DMS53 treated with DMSO at 0.1 percent for 48 hours (cell line): ENCODE measurements at regions not wholly inside any gene's neighbourhood (a gene's known extent, or its start where the extent isn't known, plus 50 kb on each side); places are given as distances from the start of the nearest gene placed in this dataset.

ENCODE experiments used
- DNase-seq: peaks from one replicate; lab custom pipeline; 2025; ENCODE audit not compliant: unreplicated experiment; lab: John Stamatoyannopoulos, UW

DNA sequence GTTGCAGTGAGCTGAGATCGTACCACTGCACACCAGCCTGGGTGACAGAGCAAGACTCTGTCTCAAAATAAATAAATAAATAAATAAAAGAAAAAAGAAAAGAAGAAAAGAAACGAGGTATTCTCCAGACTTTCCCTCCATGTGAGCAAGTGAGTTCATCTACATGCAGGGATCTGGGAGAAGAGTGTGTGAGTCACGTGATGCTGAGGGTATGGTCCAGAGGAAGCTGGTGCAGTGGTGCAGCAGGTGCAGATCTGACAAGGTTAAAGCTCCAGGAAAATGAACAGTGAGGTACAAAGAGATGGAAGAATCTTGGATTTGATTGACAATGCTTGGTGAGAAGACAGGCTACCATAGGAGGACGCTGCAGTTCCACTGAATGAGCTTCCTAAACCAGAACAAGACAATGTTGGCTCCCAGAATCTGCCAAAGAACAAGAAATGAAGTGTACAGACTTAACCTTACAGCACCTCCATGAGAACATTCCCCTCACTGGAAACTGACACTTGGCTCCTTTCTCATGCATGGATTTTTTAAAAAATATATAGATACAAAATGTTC is 79.5 kb upstream of the BTBD3 start:
- DNase-seq, result no peak

DNA sequence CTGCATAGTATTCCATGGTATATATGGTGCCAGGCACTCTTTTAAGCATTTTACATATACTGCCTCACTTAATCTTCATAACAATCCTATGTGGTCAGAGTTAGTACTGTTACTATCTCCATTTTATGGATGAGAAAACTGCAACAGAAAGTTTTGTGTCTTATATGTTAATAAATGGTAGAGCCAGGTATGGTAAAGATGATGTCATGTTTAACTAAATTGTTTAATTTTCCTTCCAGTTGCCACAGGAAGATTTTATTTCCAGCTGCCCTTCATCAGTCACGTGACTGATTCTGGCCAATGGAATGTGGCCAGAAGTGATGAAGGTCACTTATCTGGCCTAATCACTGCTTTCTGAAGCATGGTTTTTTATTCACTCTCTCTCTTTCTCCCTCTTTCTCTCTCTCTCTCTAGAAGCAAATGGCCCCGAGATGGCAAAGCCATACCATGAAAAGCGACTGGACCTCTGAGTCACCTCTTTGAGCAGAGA is 75.7 kb upstream of the BTBD3 start:
- no peak for DNase-seq

DNA sequence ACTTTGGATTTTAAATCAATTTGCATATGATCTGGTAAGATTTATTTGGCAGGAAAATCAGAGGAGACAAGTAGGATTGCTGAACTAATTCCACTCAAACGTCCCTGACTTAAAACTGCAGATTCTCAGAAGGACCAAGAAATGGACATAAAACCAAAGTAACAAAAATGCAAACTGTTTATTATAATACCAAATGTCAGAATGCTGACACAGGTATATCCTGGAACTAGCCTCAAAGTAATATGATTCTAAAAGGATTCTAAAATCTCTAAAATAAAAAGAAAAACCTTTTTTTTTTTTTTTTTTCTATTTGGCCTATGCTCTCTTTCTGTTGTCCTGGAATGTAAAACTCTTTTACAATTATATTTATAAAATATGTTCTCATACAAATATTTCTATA is 74.4 kb upstream of the BTBD3 start:
- no peak for DNase-seq

DNA sequence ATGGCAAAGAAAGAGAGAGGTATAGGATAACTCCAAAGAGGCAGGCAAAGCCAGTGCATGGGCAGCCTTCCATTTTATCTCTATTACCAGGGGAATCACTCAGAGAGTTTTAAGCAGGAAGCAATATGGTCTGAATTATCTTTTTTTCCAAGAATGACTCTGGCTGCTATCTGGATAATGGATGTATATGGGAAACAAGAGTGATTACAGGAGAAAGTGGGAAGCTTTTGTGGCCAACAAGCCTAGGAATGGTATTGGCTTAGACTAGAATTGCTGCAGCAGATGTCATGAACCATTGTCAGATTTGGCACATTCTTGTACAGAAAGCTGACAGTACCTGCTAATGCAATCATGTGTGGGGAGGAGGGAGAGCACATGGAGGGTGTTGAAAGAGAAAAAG is 73.0 kb upstream of the BTBD3 start:
- no peak for DNase-seq

DNA sequence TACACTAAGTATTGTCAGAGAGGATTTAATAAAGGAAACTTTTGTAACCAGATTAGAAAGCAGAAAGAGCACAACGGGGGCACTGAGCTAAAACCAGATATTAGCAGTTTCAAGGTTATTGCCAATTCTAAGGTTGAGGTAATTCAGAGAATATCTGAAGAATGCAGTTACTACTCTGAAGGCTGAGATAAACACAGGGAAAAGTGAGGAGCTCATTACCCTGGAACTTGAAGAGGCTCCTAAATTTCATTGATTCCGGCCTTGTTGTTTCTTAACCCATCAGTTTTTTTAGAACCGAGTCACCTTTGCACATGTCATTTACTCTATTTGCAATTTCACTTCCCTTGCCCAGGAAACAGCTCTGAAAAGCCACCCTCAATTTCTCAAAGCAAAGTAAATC is 72.4 kb upstream of the BTBD3 start:
- no peak for DNase-seq

DNA sequence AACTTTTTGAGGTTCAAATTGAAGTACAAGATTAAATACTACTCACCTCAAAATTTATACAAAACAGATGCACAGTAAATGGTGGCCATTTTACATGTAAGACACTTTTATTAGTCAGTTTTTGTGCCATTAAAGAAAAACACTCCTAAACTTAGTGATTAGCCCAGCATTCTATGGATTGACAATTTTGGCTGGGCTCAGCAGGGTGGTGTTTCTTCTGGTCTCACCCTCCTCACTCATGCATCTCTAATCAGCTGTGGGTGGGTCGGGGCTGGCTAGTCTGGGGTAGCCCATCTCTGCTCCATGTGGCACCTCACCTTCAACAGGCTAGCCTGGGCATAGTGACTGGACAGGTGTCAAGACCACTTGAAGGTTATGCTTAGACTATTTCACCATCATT is 71.6 kb upstream of the BTBD3 start:
- DNase-seq, result no peak

DNA sequence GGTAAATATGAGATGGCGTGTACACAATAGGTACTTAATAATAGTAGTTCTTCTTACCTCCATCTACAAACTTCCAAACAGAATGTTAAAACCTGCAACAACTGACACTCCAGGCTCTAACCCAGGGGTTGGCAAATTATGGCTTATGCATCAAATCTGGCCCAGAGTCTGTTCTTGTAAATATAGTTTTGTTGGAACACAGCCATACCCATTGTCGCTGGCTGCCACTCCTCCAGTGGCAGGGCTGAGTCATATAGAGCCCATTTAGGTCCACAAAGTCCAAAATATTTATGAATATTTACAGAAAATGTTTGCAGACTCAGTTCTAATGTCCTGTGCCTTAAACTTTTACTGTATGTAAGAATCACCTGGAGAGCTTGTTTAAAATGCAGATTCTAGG is 69.9 kb upstream of the BTBD3 start:
- no peak for DNase-seq

DNA sequence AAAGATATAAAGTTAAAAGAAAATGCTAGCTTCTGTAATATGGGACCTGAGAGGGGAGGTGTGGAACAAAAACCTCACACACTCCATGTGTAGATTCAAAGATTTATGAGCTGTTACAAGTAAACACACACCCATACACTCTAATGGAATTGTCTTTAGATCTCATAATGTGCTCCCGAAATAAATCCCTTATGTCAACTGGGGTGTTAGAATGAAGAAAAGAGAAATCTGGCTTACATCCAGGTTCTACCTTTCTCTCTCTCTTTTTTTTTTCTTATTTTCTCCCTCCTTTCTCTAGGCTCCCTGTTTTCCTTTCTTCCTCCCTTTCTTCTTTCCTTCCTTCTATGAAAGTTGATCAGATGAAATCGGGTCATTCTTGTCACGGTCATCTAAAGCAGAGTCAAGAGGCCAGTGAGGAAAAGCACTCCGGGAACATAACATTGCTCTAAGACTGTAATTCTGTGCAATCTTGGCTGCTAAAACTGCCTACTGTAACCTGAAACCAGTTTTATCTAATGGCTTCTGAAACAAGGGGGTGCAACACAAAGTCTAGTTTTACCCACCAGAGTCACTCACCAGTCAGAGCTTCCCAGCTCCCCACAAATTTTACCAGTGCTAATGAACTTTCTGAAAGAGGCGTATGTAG is 68.3 kb upstream of the BTBD3 start:
- no peak for DNase-seq

DNA sequence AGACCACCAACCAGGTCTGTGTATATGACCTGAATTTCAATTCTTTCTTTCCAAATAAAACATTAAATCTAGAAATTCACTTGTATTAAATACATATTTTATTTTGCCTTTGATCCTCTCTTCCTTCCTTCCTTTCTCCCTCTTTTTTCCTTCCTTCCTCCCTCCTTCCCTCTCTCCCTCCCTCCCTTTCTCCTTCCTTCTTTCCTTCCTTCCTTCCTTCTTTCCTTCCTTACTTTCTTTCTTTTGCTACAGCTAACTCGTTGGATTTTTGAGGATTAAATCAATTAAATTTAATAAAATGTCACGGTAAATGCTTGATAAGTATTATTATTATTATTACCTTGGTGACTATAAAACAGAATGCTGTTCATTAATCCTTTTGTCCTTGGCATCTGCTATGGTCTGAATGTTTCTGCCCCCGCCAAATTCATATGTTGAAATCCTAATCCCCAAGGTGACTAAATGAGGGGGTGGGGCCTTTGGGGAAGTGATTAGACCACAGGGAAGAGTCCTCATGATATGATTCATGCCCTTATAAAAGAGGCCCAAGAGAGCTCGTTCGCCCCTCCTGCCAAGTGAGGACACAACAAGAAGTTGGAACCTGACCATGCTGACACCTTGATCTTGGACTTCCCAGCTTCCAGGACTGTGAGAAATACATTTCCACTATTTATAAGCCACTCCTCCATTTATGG is 67.6 kb upstream of the BTBD3 start:
- DNase-seq, result no peak

DNA sequence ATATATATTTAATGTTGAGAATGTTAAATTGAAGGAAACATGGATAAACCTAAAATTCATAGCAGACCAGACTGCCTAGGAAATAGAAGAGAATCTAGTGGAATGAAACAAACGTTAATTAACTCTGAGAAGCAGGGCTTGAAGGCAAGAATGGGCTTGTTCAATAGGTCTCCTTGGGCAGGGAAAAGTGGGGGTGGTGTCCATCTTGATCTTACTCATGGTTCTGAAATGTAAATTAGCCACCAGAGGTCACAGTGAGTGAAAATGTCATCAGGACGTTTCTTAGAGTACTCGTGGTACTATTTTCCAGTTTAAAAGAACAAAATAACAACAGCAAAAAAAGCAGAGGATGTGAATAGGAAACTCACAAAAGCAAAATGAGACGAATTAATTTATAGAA is 66.8 kb upstream of the BTBD3 start:
- no peak for DNase-seq

DNA sequence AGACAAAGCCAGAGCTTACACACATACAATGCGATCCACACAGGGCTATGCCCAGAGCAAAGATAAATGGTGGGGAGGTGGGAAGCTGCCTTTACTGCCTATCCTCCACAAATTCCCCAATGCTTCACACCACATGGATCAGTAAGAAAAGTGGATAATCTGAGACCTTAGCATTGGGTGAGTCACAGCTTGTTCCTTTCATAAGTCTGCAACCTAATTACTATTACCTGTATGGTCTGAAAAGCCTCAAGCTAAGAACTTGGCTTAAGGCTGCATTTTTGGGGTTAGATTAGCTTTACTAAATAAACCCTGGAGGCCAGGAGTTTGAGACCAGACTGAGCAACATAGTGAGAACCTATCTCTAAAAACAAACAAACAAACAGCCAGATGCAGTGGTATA is 66.0 kb upstream of the BTBD3 start:
- no peak for DNase-seq

DNA sequence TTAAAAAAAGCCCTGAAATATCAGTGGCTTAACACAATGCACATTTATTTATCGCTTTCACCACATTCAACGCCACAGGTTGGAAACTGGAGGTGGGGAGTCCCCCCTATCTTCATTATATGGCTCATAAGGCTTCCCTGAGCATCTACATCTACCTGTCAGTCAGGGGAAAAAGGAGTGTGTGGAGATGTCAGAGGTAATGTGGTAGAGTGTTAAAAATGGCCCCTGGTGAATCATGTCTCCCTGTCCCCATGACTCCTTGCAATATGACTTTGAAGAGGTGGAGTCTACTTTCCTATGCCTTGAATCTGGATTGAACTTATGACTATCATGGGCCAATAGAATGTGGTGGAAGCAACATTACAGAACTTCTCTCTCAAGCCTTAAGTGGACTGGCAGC is 65.5 kb upstream of the BTBD3 start:
- DNase-seq, result no peak

DNA sequence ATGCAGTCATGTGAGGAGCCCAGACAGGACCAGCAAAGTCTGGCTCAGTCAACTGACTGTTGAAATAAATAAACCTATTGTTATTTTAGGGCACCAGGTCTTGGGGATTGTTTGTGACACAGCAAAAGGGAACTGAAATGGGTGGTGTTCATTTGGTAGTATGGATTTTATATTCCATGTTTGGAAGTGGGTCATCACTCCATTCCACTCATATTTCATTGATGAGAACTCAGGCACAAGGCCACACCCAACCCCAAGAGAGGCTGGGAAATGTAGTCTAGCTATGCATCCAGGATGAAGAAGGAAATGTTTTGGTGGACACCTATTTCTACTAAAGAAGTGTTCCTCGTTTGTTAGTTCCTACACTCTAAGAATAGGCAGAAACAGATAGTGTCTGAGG is 64.9 kb upstream of the BTBD3 start:
- DNase-seq, result no peak

DNA sequence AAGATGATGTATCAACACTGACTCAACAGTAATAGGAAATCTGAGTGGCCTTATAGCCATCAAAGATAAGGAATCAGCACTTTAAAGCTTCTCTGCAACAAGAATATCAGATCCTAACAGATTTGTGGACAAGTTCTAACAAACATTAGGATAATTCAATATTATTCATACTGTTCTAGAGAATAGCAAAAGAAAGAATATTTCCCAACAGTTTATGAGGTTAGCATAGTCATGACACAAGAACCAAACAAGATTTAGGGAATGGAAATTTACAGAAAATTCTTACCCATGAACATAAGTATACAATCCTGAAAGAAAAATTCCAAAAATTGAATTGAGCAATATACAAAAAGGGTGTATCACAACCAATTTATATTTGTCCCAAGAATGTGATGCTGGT is 64.3 kb upstream of the BTBD3 start:
- no peak for DNase-seq

DNA sequence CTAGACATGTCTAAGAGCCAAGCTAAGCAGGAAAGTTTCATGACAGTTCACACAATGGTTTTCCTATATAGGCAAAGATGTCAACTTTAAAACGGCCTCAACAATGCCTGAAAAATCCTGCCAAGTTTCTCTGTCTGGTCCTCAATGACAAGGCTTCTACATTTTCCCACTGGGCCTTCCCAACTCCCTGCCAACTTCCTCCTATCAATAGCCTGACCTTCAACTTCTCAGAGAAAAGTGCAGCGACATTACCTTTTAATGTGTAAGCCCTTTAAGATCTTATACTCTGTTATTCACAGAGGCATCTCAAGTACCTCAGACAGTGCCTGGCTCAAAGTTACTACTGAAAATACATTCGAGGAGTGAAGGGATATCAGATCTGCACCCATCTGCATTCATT is 56.2 kb upstream of the BTBD3 start:
- DNase-seq, result no peak

DNA sequence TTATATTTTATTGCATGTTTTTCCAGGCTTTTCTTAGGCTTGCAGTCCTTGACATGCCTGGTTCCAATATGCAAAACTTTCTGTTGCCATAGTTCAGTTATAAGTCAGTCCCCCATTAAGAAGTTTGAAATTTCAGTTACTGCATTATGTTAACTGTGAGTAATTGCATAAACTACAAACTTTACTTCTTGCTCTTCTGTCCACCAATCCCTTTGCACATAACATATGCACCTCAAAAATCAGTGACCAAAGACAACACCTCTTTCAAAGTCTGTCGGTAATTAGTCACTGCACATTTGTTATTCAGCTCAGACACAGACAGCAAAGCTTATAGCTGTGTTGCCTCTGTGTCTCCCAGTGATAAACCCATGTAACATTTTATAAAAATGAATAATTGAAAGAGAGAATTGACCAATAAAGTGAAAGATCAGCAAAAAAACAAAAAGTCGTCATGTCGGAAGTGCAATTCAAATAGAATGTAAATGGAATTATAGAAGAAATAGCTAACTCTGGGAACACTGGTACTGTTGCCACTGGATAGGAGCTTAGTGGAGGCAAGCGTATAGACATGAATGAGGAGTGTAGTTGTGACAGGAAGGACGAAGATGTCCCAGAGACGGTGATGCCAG is 50.3 kb upstream of the BTBD3 start:
- no peak for DNase-seq
